Esophagus muscularis mucosa (tissue), 4 donors: ENCODE measurements at regions not wholly inside any gene's neighbourhood (a gene's known extent, or its start where the extent isn't known, plus 50 kb on each side); places are given as distances from the start of the nearest gene placed in this dataset.

Experiments used
- CTCF ChIP-seq, 3 experiments: fragments of 200-600 bp in 2 of 3; fragments of 450-650 bp in 1 of 3; sonication (generic) in 2 of 3; IDR thresholded peaks; one replicate each; pipeline ENCODE4 v1.5.1; 2017 to 2019; ENCODE audit warnings: antibody characterized with exemption in 3 of 3, mild to moderate bottlenecking in 2 of 3, moderate library complexity in 1 of 3
- EP300 ChIP-seq: sonication (generic); formaldehyde crosslinking; IDR thresholded peaks from one replicate; pipeline ENCODE4 v1.6.1; 2017; ENCODE audit warnings: antibody characterized with exemption
- POLR2A ChIP-seq: fragments of 450-650 bp; IDR thresholded peaks from one replicate; pipeline ENCODE4 v1.6.1; 2017; ENCODE audit warnings: antibody characterized with exemption, moderate library complexity, mild to moderate bottlenecking, low read depth

- no peak for TF ChIP-seq POLR2A
- no peak for TF ChIP-seq CTCF (IDR thresholded peaks at IDR 0.05)
- TF ChIP-seq EP300 = no peak
These were observed 201.1 kb downstream of the PTH2R start for GRCh38 chr2:208607694-208608093.
